ENCODE measurements at regions not wholly inside any gene's neighbourhood (a gene's known extent, or its start where the extent isn't known, plus 50 kb on each side); places are given as distances from the start of the nearest gene placed in this dataset.
"Not testable (repeated sequence)": the region's sequence is repeated elsewhere in the genome, so short reads cannot be mapped to it uniquely, and the experiment has no call there.

DNA sequence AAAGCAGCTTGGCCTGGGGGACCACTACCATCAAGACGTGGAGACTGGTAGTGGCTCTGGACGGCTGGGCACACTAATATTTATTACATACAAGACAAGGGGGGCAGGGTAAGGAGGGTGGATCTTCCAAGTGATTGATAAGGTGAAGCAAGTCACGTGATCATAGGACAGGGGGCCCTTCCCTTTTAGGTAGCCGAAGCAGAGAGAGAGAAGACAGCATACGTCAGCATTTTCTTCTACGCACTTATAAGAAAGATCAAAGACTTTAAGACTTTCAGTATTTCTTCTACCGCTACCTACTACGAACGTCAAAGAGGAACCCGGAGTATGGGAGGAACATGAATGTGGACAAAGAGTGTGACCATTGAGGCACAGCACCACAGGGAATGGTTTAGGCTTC, 307.9 kb downstream of the RPIA start:
- no peak overlapping the region for H3K4me3 ChIP-seq (ENCODE audit: low read depth, low read length)

DNA sequence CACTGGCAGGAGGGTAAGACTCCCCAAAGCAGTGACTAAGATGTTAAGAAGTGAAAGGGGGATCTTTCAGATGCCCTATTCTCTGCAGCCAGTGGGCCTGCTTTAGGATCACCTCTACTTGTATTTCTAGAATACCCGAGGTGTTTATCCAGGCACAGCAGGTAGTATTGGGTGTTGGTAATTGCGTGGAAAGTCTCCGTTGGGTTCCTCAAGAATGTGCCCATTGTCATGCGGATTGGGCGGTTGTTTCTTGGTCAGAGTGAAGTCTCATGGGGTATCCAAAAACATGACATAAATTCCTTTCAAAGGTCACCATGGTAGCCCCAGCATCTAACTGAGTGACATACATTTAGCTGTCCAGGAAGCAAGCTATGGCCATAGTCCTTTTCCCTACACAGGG, 308.8 kb downstream of the RPIA start:
- TF ChIP-seq, protein P1, sequence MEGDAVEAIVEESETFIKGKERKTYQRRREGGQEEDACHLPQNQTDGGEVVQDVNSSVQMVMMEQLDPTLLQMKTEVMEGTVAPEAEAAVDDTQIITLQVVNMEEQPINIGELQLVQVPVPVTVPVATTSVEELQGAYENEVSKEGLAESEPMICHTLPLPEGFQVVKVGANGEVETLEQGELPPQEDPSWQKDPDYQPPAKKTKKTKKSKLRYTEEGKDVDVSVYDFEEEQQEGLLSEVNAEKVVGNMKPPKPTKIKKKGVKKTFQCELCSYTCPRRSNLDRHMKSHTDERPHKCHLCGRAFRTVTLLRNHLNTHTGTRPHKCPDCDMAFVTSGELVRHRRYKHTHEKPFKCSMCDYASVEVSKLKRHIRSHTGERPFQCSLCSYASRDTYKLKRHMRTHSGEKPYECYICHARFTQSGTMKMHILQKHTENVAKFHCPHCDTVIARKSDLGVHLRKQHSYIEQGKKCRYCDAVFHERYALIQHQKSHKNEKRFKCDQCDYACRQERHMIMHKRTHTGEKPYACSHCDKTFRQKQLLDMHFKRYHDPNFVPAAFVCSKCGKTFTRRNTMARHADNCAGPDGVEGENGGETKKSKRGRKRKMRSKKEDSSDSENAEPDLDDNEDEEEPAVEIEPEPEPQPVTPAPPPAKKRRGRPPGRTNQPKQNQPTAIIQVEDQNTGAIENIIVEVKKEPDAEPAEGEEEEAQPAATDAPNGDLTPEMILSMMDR (IDR thresholded peaks at IDR 0.05; ENCODE audit: insufficient read depth, low read length, missing control alignments): no peak
- DNase-seq (ENCODE audit: low read depth, low spot score): no peak
- ChIA-PET CTCF (no interaction called here), POLR2A (no interaction called here)
- no peak overlapping the region for H3K4me3 ChIP-seq (ENCODE audit: low read depth, low read length)

More for the DNA sequence above, 307.9 kb downstream of the RPIA start:
- ChIA-PET CTCF (no interaction called here), POLR2A (no interaction called here)
- DNase-seq (ENCODE audit: low read depth, low spot score): no peak
- TF ChIP-seq, protein P1 (IDR thresholded peaks at IDR 0.05; ENCODE audit: insufficient read depth, low read length, missing control alignments): no peak

DNA sequence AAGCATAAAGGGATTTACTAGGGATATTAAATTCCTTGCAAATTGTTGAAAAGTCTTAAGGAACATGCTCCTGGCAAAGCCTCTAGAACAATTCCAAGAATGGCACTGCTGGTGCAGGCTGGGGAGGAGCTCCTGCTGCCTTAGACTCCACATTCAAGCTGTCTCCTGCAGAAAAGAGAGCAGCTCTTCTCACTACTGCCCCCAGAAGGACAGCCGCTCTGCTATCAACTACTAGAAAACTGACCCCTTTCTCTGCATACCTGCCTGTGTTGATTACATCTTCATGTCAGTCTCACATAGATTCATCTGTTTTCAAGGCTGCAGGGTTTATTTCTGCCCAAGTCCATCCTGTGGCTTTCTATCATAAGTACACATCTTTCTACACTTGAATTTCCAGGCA, 312.8 kb downstream of the RPIA start:
- POLR2A ChIA-PET; DNase-seq (ENCODE audit: low read depth, low spot score); H3K4me3 ChIP-seq (ENCODE audit: low read depth, low read length); CTCF ChIA-PET: not testable (repeated sequence)

DNA sequence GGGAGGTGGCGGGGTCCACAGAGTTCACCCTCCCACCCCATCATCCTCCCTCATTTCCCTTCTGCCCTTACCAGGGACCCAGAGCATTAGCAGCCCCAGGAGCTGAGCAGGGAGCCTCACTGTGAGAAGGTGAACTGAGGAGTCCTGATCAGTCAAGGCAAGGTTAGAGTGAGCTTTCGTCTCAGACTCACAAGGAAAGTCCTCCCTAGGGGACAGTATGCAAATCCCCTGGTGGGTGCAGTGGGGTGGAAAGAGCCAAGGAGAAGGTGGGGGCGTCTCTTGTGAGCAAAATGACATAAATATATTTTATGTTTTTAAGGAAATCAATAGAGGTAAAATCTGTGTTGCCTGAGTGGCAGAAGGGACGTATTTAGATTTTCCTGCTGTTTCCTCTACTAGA, 329.1 kb downstream of the RPIA start:
- H3K4me3 ChIP-seq (ENCODE audit: low read depth, low read length); DNase-seq (ENCODE audit: low read depth, low spot score); CTCF ChIA-PET; POLR2A ChIA-PET: not testable (repeated sequence)

DNA sequence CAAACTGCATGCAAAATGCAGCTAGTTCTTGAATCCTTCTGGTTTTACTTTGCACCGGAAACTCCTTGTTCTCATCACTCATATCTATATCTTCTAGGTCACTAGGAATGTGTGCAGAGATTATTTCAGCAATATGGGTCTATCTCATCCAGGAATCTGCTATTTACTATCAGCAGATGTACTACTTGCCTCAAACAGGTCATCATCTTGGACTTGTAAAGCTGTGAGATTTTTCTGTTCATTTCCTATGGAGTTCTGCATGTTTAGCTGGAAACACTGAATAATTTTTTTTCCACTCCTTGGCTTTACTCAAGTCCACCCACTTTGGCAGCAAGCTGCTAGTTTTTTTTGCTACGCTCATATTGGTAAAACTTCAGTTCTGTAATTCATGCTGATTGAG, 334.8 kb downstream of the RPIA start:
- DNase-seq (ENCODE audit: low read depth, low spot score); H3K4me3 ChIP-seq (ENCODE audit: low read depth, low read length); POLR2A ChIA-PET; CTCF ChIA-PET: not testable (repeated sequence)

DNA sequence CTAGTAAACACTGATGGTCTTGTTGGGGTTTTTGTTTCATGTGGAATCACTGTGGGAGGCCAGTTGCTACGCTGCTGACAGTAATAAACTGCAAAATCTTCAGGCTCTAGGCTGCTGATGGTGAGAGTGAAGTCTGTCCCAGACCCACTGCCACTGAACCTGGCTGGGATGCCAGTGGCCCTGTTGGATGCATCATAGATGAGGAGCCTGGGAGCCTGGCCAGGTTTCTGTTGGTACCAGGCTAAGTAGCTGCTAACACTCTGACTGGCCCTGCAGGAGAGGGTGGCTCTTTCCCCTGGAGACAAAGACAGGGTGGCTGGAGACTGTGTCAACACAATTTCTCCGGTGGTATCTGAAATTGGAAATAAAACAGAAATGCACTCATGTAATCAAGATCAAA, 335.6 kb downstream of the RPIA start:
- H3K4me3 ChIP-seq (ENCODE audit: low read depth, low read length); DNase-seq (ENCODE audit: low read depth, low spot score); POLR2A ChIA-PET; CTCF ChIA-PET: not testable (repeated sequence)

DNA sequence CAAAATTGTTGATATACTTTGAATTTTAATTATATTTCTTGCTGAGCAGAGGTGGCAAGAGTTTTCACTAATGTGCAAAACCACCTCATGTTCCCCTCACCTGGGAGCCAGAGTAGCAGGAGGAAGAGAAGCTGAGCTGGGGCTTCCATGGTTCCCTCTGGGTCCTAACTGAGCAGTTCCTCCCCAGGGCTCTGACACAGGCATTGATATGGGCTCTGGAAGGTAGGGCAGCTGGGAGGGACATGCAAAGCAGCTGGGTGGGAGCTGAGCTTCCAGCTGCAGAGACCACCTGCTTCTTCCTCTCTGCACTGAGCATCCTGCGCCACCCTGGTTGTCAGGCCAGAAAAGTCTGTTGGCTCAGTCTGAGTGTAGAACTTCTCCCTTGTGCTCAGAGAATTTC, 336.1 kb downstream of the RPIA start:
- POLR2A ChIA-PET; H3K4me3 ChIP-seq (ENCODE audit: low read depth, low read length): not testable (repeated sequence)

DNA sequence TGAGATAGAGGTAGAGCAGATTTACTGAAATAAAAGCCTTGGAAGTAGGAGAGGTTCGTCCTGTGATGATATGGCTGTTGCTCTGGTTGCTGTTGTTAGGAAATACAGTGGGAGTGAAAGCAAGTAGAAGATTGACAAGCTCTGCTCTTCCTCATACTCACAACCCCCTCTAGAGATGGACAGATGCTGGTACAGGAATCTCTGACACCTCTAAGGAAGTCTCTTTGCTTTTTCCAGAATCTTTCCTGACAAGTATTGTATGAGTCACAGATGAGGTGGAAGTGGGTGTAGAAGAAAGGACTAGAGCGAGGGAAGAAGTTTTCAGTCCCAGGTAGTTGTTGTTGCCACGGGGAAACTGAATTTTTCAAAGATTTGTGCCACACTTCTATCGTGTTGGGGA, 337.8 kb downstream of the RPIA start:
- DNase-seq (ENCODE audit: low read depth, low spot score); CTCF ChIA-PET; H3K4me3 ChIP-seq (ENCODE audit: low read depth, low read length); POLR2A ChIA-PET: not testable (repeated sequence)

More for the DNA sequence above, 336.1 kb downstream of the RPIA start:
- DNase-seq (ENCODE audit: low read depth, low spot score); CTCF ChIA-PET: not testable (repeated sequence)

DNA sequence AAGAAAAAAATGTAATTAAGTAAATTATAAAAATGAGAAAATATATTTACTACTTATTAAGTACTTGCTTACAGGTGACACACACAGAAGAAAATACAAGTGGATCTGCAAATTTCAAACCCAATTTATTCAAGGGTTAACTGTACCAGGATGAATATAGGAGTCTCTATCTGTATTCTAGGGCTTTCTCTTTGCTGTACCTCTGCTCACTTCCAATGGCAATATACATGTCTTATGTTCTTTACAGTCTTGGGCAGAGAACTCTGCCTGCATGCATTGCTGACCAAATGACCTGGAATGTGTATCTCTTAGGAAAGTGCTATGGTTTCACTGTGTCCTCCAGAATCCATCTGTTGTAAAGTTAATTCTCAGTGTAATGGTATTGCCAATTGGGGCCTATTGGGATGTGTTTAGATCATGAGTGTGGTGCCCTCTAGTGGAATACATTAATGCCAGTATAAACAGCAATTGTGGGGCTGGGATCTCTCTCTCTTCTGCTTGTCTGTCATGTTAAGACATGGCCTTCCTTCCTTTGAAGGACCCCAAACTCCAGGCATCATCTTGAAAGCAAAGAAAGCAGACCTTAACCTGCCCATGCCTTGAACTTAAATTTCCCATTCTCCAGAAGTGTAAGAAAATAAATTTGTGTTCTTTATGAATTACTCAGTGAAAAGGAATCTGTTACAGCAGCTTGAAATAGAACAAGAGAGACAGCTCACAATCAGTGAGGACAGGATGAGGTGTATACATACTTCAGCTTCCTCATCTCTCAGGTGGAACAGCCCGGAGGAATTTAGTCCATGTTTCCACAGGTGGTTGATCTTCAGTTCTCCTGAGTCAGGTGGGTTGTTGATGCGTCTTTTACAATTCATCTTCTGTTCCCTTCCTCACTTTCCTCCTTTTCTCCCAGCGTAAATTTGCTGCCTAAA, 356.9 kb downstream of the RPIA start:
- TF ChIP-seq, protein P1 (IDR thresholded peaks at IDR 0.05; ENCODE audit: insufficient read depth, low read length, missing control alignments): peak; percentile 23
- H3K4me3 ChIP-seq (ENCODE audit: low read depth, low read length); DNase-seq (ENCODE audit: low read depth, low spot score); POLR2A ChIA-PET; CTCF ChIA-PET: not testable (repeated sequence)

DNA sequence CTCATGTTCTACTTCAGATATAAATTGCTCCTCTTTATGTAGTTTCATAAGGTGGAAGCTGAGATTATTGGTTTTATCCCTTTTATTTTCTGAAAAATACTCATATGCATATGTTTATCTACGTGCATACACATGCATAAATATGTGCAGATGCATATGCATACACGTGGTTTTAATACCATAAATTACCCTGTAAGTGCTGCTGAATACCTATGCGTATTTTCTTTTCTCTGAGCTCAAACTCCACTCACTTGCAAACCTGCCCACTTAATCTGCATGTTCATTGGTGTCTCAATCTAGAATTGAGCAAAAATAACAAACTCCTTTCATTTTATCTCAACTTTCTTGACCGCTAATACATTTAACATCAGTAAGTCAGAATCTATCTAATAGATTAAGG, 367.1 kb downstream of the RPIA start:
- H3K4me3 ChIP-seq (ENCODE audit: low read depth, low read length); DNase-seq (ENCODE audit: low read depth, low spot score); CTCF ChIA-PET; POLR2A ChIA-PET: not testable (repeated sequence)

DNA sequence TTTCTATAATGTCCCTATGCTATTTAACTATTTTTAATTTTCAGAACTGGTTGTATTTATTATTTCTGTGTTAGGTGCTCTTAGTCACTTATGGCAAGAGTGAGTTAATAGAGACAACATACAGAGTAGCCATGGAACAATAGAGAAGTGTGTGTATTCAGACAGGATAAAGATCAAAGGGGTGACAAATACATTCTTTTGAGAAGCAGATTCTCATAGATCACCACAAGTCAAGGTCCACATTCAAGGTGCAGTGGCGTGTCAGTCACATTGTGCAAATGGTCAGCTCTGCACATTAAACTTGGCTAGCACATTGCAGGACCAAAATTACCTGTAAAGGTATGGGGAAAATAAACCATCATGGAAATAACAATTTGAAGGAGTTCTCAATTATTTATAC, 369.7 kb downstream of the RPIA start:
- POLR2A ChIA-PET; DNase-seq (ENCODE audit: low read depth, low spot score); CTCF ChIA-PET: not testable (repeated sequence)

DNA sequence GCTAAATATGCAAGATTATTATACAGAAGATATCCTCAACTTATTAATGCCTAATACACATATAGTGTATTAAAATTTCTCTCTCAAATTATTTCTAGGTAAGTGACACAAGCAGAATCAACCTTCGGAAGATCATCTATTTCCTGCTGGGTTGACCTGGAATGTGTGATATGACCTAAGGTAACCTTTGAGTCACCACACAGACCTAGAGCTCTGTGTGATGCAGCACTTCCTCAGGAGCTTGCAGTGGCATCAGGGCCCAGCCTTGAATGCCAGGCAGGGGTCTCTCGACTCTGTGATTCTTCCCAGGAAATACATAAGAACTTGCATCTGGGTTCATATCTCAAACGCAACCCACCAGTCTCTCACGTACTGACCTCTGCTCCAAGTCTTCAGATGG, 385.3 kb downstream of the RPIA start:
- CTCF ChIA-PET; H3K4me3 ChIP-seq (ENCODE audit: low read depth, low read length); POLR2A ChIA-PET; DNase-seq (ENCODE audit: low read depth, low spot score): not testable (repeated sequence)

More for the DNA sequence above, 369.7 kb downstream of the RPIA start:
- H3K4me3 ChIP-seq (ENCODE audit: low read depth, low read length): not testable (repeated sequence)

DNA sequence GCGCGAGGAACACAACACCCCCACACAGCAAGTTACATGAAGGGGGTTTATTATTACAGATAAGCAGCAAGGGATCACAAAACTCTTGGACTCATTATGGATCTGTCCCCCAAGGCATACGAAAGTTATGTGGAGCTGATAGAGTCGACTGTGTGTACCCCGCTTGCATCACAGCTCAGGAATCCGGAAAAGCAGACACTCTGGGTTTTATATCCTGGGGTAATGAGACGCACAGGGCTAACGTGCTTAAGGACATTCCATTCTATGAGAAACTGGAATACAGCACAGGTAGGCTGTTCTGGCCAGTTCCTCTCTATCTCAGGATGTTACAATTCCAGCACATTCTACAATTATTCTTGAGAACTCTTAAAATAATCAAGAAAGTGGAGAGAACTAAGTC, 401.4 kb downstream of the RPIA start:
- POLR2A ChIA-PET; CTCF ChIA-PET; DNase-seq (ENCODE audit: low read depth, low spot score); H3K4me3 ChIP-seq (ENCODE audit: low read depth, low read length): not testable (repeated sequence)

DNA sequence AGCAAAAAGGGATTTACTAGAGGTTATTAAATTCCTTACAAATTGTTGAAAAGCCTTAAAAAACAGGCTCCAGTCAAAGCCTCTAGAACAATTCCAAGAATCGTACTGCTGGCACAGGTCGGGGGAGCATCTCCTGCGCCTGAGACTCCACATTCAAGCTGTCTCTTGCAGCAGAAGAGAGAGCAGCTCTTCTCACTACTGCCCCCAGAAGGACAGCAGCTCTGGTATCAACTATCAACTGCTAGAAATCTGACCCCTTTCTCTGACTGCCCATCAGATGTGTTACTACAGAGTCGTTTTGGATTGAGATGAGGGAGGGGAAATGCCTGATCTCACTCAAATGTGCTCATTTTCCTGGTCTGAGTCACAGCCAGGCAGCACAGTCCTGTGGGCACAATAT, 403.6 kb downstream of the RPIA start:
- DNase-seq (ENCODE audit: low read depth, low spot score); H3K4me3 ChIP-seq (ENCODE audit: low read depth, low read length); CTCF ChIA-PET; POLR2A ChIA-PET: not testable (repeated sequence)

All from AG04449 (cell line).